SK-N-SH (cell line): ENCODE measurements at regions not wholly inside any gene's neighbourhood (a gene's known extent, or its start where the extent isn't known, plus 50 kb on each side); places are given as distances from the start of the nearest gene placed in this dataset.

Source experiments
- CTCF ChIA-PET: fragments of 300-600, 350-600 bp; formaldehyde crosslinking; extraction: SDS; loops from one replicate; lab custom pipeline; 2021; lab: Yijun Ruan, JAX
- POLR2A ChIA-PET: fragments of 350-600 bp; sonication (Branson Sonifier 250); formaldehyde crosslinking; extraction: SDS; loops from one replicate; lab custom pipeline; 2020; ENCODE audit warnings: antibody characterized with exemption, inconsistent platforms; lab: Yijun Ruan, JAX
- DNase-seq: peaks from one replicate; pipeline ENCODE4 v3.0.0; 2012
- H2AFZ ChIP-seq: fragments of 200-600 bp; sonication (generic); 2 replicates; pipeline ENCODE4 v1.8.1; 2016; ENCODE audit warnings: antibody characterized with exemption, mild to moderate bottlenecking, low read depth
- H3F3A ChIP-seq: fragments of 200-600 bp; sonication (generic); replicated peaks from 2 replicates; pipeline ENCODE3; 2016; ENCODE audit warnings: antibody characterized with exemption, mild to moderate bottlenecking; ENCODE audit not compliant: insufficient read depth
- H3K27ac ChIP-seq, 2 experiments: fragments of 200-500 bp in 1 of 2; fragments of 200-600 bp in 1 of 2; sonication (Bioruptor generic) in 1 of 2; sonication (generic), shearing (Covaris generic) in 1 of 2; 2 replicates each; pipeline versions ENCODE4 v1.5.1 to v1.6.1; 2014 to 2016; ENCODE audit warnings: low read depth in 2 of 2, inconsistent platforms in 1 of 2, low read length in 1 of 2, mild to moderate bottlenecking in 1 of 2, mixed read lengths in 1 of 2
- H3K27me3 ChIP-seq: fragments of 200-600 bp; sonication (generic), shearing (Covaris generic); 2 replicates; pipeline ENCODE4 v1.6.1; 2016; ENCODE audit warnings: mixed run types; ENCODE audit not compliant: insufficient read depth
- H3K36me3 ChIP-seq, 2 experiments: fragments of 200-500 bp in 1 of 2; fragments of 200-600 bp in 1 of 2; sonication (Bioruptor generic) in 1 of 2; sonication (generic) in 1 of 2; replicated peaks in 1 of 2; 2 replicates each; pipeline versions ENCODE3 to v1.5.1; 2014 to 2016; ENCODE audit warnings: low read length in 1 of 2, mild to moderate bottlenecking in 1 of 2; ENCODE audit not compliant: insufficient read depth in 2 of 2, control insufficient read depth in 1 of 2
- H3K4me1 ChIP-seq, 2 experiments: fragments of 200-500 bp in 1 of 2; fragments of 200-600 bp in 1 of 2; sonication (Bioruptor generic) in 1 of 2; sonication (generic), shearing (Covaris generic) in 1 of 2; 2 replicates each; pipeline versions ENCODE4 v1.5.1 to v1.6.1; 2014 to 2016; ENCODE audit warnings: low read depth in 1 of 2, low read length in 1 of 2, mixed run types in 1 of 2; ENCODE audit not compliant: insufficient read depth in 2 of 2, control insufficient read depth in 1 of 2
- H3K4me2 ChIP-seq: fragments of 200-600 bp; sonication (generic), shearing (Covaris generic); 2 replicates; pipeline ENCODE4 v1.6.1; 2017; ENCODE audit warnings: mixed run types
- H3K4me3 ChIP-seq, 2 experiments: fragments of 200-500 bp in 1 of 2; fragments of 200-600 bp in 1 of 2; sonication (Bioruptor generic) in 1 of 2; sonication (generic), shearing (Covaris generic) in 1 of 2; 2 replicates each; pipeline versions ENCODE4 v1.5.1 to v1.8.1; 2014 to 2016; ENCODE audit warnings: low read depth in 2 of 2, inconsistent platforms in 1 of 2, low read length in 1 of 2, mild to moderate bottlenecking in 1 of 2, mixed read lengths in 1 of 2, moderate library complexity in 1 of 2
- H3K79me2 ChIP-seq: fragments of 200-600 bp; sonication (generic); 2 replicates; pipeline ENCODE4 v1.8.1; 2017; ENCODE audit warnings: mild to moderate bottlenecking; ENCODE audit not compliant: insufficient read depth
- H3K9ac ChIP-seq: fragments of 200-600 bp; sonication (generic); 2 replicates; pipeline ENCODE4 v1.6.1; 2017; ENCODE audit warnings: mixed run types
- H3K9me2 ChIP-seq: fragments of 200-600 bp; sonication (generic); 2 replicates; pipeline ENCODE4 v1.6.1; 2017; ENCODE audit warnings: mixed run types
- H3K9me3 ChIP-seq: fragments of 200-600 bp; sonication (generic); 2 replicates; pipeline ENCODE4 v1.6.1; 2017; ENCODE audit warnings: mixed run types, mild to moderate bottlenecking, moderate library complexity
- H4K20me1 ChIP-seq: fragments of 200-600 bp; sonication (generic); 2 replicates; pipeline ENCODE4 v1.6.1; 2017; ENCODE audit warnings: mild to moderate bottlenecking, mixed run types; ENCODE audit not compliant: insufficient read depth
- ELF1 ChIP-seq: IDR thresholded peaks from 2 replicates; pipeline ENCODE4 v1.4.0; 2012
- EP300 ChIP-seq, 2 experiments: IDR thresholded peaks; 2 replicates each; pipeline versions ENCODE4 v1.4.0 to v1.6.1; 2012; ENCODE audit warnings: borderline replicate concordance in 1 of 2, low read depth in 1 of 2, low read length in 1 of 2
- EZH2phosphoT487 ChIP-seq: fragments of 200-600 bp; sonication (generic); IDR thresholded peaks from 2 replicates; pipeline ENCODE4 v1.6.1; 2017; ENCODE audit warnings: low read depth, mixed run types, mild to moderate bottlenecking, antibody characterized with exemption, moderate library complexity, borderline replicate concordance
- FOXM1 ChIP-seq: IDR thresholded peaks from 2 replicates; pipeline ENCODE4 v1.4.0; 2012; ENCODE audit warnings: low read depth, mild to moderate bottlenecking
- JUND ChIP-seq: IDR thresholded peaks from 2 replicates; pipeline ENCODE4 v1.4.0; 2012
- NFIC ChIP-seq: IDR thresholded peaks from 2 replicates; pipeline ENCODE4 v1.4.0; 2012; ENCODE audit warnings: borderline replicate concordance
- RCOR1 ChIP-seq: fragments of 150-350 bp; IDR thresholded peaks from 2 replicates; pipeline ENCODE4 v1.6.1; 2017; ENCODE audit warnings: antibody characterized with exemption, low read length
- RFX5 ChIP-seq: IDR thresholded peaks from 2 replicates; pipeline ENCODE4 v1.6.1; 2012; ENCODE audit warnings: mild to moderate bottlenecking, improper control_type of control experiment, low read length
- RXRA ChIP-seq: IDR thresholded peaks from 2 replicates; pipeline ENCODE4 v1.4.0; 2012; ENCODE audit warnings: low read depth, mild to moderate bottlenecking, borderline replicate concordance
- WGBS: methylation state at CpG from one replicate; pipeline ENCODE4 v1.1.6; 2017; ENCODE audit warnings: low lambda C conversion rate; 5-methylcytosine and 5-hydroxymethylcytosine counted together
- TF ChIP-seq, protein P1 (sequence below): fragments of 150-350 bp; IDR thresholded peaks from 2 replicates; pipeline ENCODE4 v1.6.1; 2017; ENCODE audit warnings: antibody characterized with exemption, low read length, low read depth, borderline replicate concordance
- TF ChIP-seq, protein P2 (sequence below): IDR thresholded peaks from 2 replicates; pipeline ENCODE4 v1.6.1; 2012; ENCODE audit warnings: mild to moderate bottlenecking, low read depth, low read length, moderate library complexity
- TF ChIP-seq, protein P3 (sequence below): IDR thresholded peaks from 2 replicates; pipeline ENCODE4 v1.4.0; 2012; ENCODE audit warnings: low read depth
- TF ChIP-seq, protein P4 (sequence below): IDR thresholded peaks from 2 replicates; pipeline ENCODE4; 2012
- TF ChIP-seq, protein P5 (sequence below): fragments of 150-350 bp; IDR thresholded peaks from 2 replicates; pipeline ENCODE4 v1.6.1; 2016; ENCODE audit warnings: mild to moderate bottlenecking, low read depth, low read length

DNA sequence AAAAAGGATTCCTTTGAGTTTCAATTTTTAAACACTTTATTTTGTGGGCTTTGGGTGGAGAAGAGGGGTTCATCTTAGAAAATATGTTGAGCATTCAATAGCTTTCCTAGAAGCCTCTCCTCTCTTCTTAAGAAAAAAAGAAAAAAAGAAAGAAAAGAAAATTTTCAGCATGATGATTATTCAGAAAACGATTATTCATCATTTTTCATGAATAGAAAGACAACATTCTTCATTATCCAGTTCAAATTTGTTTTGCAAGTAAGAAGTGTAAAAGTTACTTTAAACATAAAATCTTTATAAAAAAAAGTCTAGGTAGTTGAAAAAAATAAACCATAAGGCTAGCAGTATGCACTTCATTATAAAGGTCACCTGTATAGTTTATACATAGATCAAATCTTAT lies 636.5 kb downstream of the IRX1 start:
- H3K27ac ChIP-seq: no peak overlapping the region
- POLR2A ChIA-PET: no interaction called here
- no peak overlapping the region for H2AFZ ChIP-seq
- H3K79me2 ChIP-seq: no peaks in the 10 kb centered on the region
- CTCF ChIA-PET: no interaction called here
- no peaks in the 10 kb centered on the region for H3K9me2 ChIP-seq
- H3K9ac ChIP-seq: no peak overlapping the region
- no peak for TF ChIP-seq JUND
- no peak for TF ChIP-seq ELF1
- TF ChIP-seq, protein P1, sequence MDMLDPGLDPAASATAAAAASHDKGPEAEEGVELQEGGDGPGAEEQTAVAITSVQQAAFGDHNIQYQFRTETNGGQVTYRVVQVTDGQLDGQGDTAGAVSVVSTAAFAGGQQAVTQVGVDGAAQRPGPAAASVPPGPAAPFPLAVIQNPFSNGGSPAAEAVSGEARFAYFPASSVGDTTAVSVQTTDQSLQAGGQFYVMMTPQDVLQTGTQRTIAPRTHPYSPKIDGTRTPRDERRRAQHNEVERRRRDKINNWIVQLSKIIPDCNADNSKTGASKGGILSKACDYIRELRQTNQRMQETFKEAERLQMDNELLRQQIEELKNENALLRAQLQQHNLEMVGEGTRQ: no peak
- TF ChIP-seq EZH2phosphoT487: no peak
- no peaks in the 10 kb centered on the region for H3K27me3 ChIP-seq
- DNase-seq: no peak
- no peak overlapping the region for H3K4me3 ChIP-seq
- H3K4me2 ChIP-seq: no peak overlapping the region
- WGBS: 2% methylated on average over 1 of the region's 1 CpG
- H3K36me3 ChIP-seq: no peaks in the 10 kb centered on the region
- H3K9me3 ChIP-seq: peaks cover 3% of the 10 kb centered on the region; the same call in 1 of the 2 replicates
- H4K20me1 ChIP-seq: no peaks in the 10 kb centered on the region
- H3K4me1 ChIP-seq: no peaks in the 10 kb centered on the region
- no peaks in the 10 kb centered on the region for H3F3A ChIP-seq

DNA sequence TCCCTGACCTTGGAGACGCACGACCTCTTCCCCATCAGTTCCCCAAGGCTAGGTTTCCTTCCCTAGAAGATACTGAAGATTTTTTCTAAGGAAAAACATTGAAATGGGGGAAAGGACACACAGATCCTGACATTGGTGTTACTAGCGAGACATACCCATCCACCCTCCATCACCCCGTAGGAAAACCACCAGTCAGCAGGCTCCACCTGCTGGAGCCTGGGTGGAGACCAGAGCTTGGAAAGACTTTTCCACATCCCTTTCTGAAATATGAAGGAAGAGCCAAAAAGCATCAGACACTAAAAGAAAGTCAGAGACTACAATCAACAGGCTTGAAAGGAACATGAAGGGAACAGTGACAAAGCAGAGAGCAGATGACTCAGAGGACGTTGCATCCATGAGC lies 638.0 kb downstream of the IRX1 start:
- POLR2A ChIA-PET: no interaction called here
- peaks cover 3% of the 10 kb centered on the region; the same call in 1 of the 2 replicates for H3K9me3 ChIP-seq
- H2AFZ ChIP-seq: no peak overlapping the region
- no peaks in the 10 kb centered on the region for H3K27me3 ChIP-seq
- CTCF ChIA-PET: no interaction called here
- no peak overlapping the region for H3K4me3 ChIP-seq
- TF ChIP-seq EP300 (IDR thresholded peaks at IDR 0.05; ENCODE audit: borderline replicate concordance in 1 of 2, low read depth in 1 of 2, low read length in 1 of 2): no peak
- no peak overlapping the region for H3K27ac ChIP-seq
- H3F3A ChIP-seq: no peaks in the 10 kb centered on the region
- DNase-seq: no peak
- no peak overlapping the region for H3K9ac ChIP-seq
- no peaks in the 10 kb centered on the region for H4K20me1 ChIP-seq
- H3K4me1 ChIP-seq: no peaks in the 10 kb centered on the region
- no peaks in the 10 kb centered on the region for H3K79me2 ChIP-seq
- H3K9me2 ChIP-seq: no peaks in the 10 kb centered on the region
- no peak overlapping the region for H3K4me2 ChIP-seq
- H3K36me3 ChIP-seq: no peaks in the 10 kb centered on the region
- WGBS: 2% methylated on average over 5 of the region's 5 CpGs

DNA sequence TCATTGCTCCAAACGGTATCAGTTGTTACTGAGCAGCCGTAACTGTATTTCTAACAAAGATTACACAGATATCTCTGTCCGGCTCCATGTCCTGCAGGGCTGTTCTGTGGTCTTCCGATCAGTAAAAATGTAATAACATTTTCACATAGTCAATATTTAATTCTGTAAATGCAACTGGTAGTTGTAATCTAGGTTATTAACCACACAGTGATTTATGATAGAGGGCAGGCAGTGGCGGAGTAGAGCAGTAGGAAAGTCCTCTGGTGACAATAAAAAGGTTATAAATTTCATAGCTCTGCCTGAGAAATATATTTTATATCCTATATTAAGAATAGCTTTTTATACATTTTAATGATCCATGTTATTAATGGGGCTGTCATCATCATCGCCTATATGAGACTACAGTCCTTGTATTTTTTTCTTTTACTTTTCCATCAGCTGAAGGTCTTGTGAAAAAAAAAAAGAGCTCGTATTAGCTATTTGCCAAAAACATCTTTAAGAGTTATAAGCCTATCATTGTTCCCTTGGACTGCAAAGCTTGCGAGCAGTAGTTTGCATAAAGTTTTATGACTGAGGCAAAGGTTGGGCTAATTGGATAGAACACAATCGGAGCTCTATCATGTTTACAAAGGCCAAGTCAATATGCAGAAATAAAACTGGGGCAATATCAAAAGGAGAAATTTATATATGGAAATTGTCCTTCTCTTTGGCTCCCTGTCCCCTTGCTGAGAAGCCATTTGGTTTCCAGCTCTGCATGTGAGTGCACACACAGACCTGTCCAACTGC lies 648.0 kb downstream of the IRX1 start:
- Histone ChIP-seq H3F3A (no peaks in the 10 kb centered on the region), H3K27me3 (no peaks in the 10 kb centered on the region), H3K36me3 (no peaks in the 10 kb centered on the region), H3K4me1 (no peaks in the 10 kb centered on the region), H3K4me2 (no peak overlapping the region), H4K20me1 (no peaks in the 10 kb centered on the region), H3K9ac (no peak overlapping the region), H3K27ac (no peak overlapping the region), H3K4me3 (no peak overlapping the region), H3K9me3 (no peaks in the 10 kb centered on the region), H3K9me2 (no peaks in the 10 kb centered on the region), H2AFZ (no peak overlapping the region), H3K79me2 (no peaks in the 10 kb centered on the region)
- POLR2A ChIA-PET: no interaction called here
- CTCF ChIA-PET: interaction anchor here (1.1 kb wide), 1 partner anchor 10 kb away, joined by 3 read pairs; no protein-coding TSS in a partner anchor
- no peak for DNase-seq
- 9% methylated on average over 9 of the region's 9 CpGs for WGBS
- TF ChIP-seq, protein P2, sequence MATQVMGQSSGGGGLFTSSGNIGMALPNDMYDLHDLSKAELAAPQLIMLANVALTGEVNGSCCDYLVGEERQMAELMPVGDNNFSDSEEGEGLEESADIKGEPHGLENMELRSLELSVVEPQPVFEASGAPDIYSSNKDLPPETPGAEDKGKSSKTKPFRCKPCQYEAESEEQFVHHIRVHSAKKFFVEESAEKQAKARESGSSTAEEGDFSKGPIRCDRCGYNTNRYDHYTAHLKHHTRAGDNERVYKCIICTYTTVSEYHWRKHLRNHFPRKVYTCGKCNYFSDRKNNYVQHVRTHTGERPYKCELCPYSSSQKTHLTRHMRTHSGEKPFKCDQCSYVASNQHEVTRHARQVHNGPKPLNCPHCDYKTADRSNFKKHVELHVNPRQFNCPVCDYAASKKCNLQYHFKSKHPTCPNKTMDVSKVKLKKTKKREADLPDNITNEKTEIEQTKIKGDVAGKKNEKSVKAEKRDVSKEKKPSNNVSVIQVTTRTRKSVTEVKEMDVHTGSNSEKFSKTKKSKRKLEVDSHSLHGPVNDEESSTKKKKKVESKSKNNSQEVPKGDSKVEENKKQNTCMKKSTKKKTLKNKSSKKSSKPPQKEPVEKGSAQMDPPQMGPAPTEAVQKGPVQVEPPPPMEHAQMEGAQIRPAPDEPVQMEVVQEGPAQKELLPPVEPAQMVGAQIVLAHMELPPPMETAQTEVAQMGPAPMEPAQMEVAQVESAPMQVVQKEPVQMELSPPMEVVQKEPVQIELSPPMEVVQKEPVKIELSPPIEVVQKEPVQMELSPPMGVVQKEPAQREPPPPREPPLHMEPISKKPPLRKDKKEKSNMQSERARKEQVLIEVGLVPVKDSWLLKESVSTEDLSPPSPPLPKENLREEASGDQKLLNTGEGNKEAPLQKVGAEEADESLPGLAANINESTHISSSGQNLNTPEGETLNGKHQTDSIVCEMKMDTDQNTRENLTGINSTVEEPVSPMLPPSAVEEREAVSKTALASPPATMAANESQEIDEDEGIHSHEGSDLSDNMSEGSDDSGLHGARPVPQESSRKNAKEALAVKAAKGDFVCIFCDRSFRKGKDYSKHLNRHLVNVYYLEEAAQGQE: no peak
- TF ChIP-seq NFIC (no peak), RFX5 (no peak), RXRA (no peak), RCOR1 (no peak), FOXM1 (no peak), JUND (no peak)
- TF ChIP-seq, protein P3, sequence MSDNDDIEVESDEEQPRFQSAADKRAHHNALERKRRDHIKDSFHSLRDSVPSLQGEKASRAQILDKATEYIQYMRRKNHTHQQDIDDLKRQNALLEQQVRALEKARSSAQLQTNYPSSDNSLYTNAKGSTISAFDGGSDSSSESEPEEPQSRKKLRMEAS: no peak
- TF ChIP-seq, protein P4, sequence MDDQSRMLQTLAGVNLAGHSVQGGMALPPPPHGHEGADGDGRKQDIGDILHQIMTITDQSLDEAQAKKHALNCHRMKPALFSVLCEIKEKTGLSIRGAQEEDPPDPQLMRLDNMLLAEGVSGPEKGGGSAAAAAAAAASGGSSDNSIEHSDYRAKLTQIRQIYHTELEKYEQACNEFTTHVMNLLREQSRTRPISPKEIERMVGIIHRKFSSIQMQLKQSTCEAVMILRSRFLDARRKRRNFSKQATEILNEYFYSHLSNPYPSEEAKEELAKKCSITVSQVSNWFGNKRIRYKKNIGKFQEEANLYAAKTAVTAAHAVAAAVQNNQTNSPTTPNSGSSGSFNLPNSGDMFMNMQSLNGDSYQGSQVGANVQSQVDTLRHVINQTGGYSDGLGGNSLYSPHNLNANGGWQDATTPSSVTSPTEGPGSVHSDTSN: no peak
- TF ChIP-seq, protein P5, sequence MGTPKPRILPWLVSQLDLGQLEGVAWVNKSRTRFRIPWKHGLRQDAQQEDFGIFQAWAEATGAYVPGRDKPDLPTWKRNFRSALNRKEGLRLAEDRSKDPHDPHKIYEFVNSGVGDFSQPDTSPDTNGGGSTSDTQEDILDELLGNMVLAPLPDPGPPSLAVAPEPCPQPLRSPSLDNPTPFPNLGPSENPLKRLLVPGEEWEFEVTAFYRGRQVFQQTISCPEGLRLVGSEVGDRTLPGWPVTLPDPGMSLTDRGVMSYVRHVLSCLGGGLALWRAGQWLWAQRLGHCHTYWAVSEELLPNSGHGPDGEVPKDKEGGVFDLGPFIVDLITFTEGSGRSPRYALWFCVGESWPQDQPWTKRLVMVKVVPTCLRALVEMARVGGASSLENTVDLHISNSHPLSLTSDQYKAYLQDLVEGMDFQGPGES: no peak
